GM23248 (cell line): ENCODE measurements at regions not wholly inside any gene's neighbourhood (a gene's known extent, or its start where the extent isn't known, plus 50 kb on each side); places are given as distances from the start of the nearest gene placed in this dataset.

Experiments used
- DNase-seq: peaks from one replicate; pipeline ENCODE4 v3.0.0-alpha.2; 2015
- H2AFZ ChIP-seq: fragments of 200-600 bp; sonication (generic); 2 replicates; pipeline ENCODE4 v1.6.1; 2016; ENCODE audit warnings: antibody characterized with exemption
- H3F3A ChIP-seq: fragments of 200-600 bp; sonication (generic); 2 replicates; pipeline ENCODE4 v1.6.1; 2016; ENCODE audit warnings: mild to moderate bottlenecking, antibody characterized with exemption, mixed run types; ENCODE audit not compliant: insufficient read depth
- H3K27ac ChIP-seq: fragments of 200-600 bp; sonication (generic); 2 replicates; pipeline ENCODE4 v1.5.1; 2016; ENCODE audit warnings: mild to moderate bottlenecking
- H3K27me3 ChIP-seq: fragments of 200-600 bp; sonication (generic); replicated peaks from 2 replicates; pipeline ENCODE4 v1.6.1; 2016; ENCODE audit warnings: mild to moderate bottlenecking; ENCODE audit not compliant: insufficient read depth
- H3K36me3 ChIP-seq: fragments of 200-600 bp; sonication (generic); 2 replicates; pipeline ENCODE4 v1.6.1; 2016; ENCODE audit warnings: low read depth, mild to moderate bottlenecking
- H3K4me1 ChIP-seq: fragments of 200-600 bp; sonication (generic); 2 replicates; pipeline ENCODE4 v1.6.1; 2016; ENCODE audit warnings: mild to moderate bottlenecking; ENCODE audit not compliant: insufficient read depth
- H3K4me2 ChIP-seq: fragments of 200-600 bp; sonication (generic); one replicate; pipeline ENCODE4 v1.6.1; 2016; ENCODE audit warnings: mild to moderate bottlenecking; ENCODE audit not compliant: unreplicated experiment
- H3K4me3 ChIP-seq: fragments of 200-600 bp; sonication (generic); 2 replicates; pipeline ENCODE4 v1.5.1; 2016; ENCODE audit warnings: mild to moderate bottlenecking
- H3K79me2 ChIP-seq: fragments of 200-600 bp; sonication (generic); 2 replicates; pipeline ENCODE4 v1.6.1; 2016; ENCODE audit warnings: mild to moderate bottlenecking; ENCODE audit not compliant: insufficient read depth
- H3K9ac ChIP-seq: fragments of 200-600 bp; sonication (generic); 2 replicates; pipeline ENCODE4 v1.6.1; 2016; ENCODE audit warnings: mild to moderate bottlenecking
- H3K9me2 ChIP-seq: fragments of 200-600 bp; sonication (generic); 2 replicates; pipeline ENCODE4 v1.6.1; 2016; ENCODE audit warnings: mixed run types, mild to moderate bottlenecking, moderate library complexity; ENCODE audit not compliant: insufficient read depth
- H3K9me3 ChIP-seq: fragments of 200-600 bp; sonication (generic); one replicate; pipeline ENCODE4 v1.6.1; 2017; ENCODE audit warnings: low read depth
- H4K20me1 ChIP-seq: fragments of 200-600 bp; sonication (generic); 2 replicates; pipeline ENCODE4 v1.6.0; 2016; ENCODE audit not compliant: insufficient read depth
- EZH2 ChIP-seq: fragments of 200-600 bp; sonication (generic); IDR thresholded peaks from 2 replicates; pipeline ENCODE4 v1.6.1; 2018; ENCODE audit warnings: antibody characterized with exemption, mild to moderate bottlenecking; ENCODE audit not compliant: insufficient read depth, poor library complexity, severe bottlenecking
- EZH2phosphoT487 ChIP-seq: fragments of 200-600 bp; sonication (generic); IDR thresholded peaks from 2 replicates; pipeline ENCODE4 v1.6.1; 2018; ENCODE audit warnings: antibody characterized with exemption, moderate library complexity, mild to moderate bottlenecking, low read depth; ENCODE audit not compliant: insufficient read depth
- WGBS, 2 experiments: methylation state at CpG; one replicate each; pipeline ENCODE4 v1.1.6; 2015 to 2017; ENCODE audit warnings: low lambda C conversion rate in 2 of 2, low coverage in 1 of 2; ENCODE audit errors: missing lambda C conversion rate in 2 of 2; 5-methylcytosine and 5-hydroxymethylcytosine counted together
- in situ Hi-C: fragments of 300-500 bp; cut with MboI; formaldehyde crosslinking; loops from 2 replicates; pipeline ENCODE4 v1.15.0; 2020

DNA sequence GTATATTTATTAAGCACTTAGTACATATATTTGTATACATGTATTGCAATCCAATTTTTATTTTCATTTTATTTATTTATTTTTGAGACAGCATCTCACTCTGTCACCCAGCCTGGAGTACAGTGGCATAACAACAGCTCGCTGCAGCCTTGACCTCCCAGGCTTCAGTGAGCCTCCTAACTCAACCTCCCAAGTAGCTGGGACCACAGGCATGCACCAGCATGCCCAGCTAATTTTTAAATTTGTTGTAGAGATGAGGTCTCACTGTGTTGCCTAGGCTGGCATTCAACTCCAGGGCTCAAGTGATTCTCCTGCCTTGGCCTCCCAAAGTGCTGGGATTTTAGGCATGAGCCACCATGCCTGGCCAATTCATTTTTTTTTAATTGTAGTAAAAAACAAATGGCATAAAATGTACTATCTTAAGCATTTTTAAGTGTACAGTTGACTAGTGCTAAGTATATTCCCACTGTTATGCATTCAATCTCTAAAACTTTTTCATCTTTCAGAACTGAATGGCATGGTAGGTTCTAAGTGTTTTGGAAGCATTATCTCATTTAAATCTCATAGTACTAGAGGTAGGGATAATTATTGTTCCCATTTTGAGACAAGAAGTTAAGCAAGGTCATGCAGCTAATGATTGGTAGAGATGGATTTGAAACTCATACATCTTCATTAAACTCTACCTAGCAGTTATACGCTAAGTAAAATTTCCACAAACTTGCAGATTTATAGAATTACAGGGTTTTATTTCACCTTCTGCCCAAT, 264.0 kb upstream of the NFE2L3 start:
- Histone ChIP-seq H3K9me2 (no peaks in the 10 kb centered on the region), H4K20me1 (no peaks in the 10 kb centered on the region), H3K4me3 (no peak overlapping the region), H3K79me2 (no peaks in the 10 kb centered on the region), H3K9ac (no peak overlapping the region), H3K27me3 (peaks cover 33% of the 10 kb centered on the region), H3K4me1 (no peaks in the 10 kb centered on the region), H3K27ac (no peak overlapping the region), H3K4me2 (no peak overlapping the region), H3F3A (no peaks in the 10 kb centered on the region), H3K36me3 (no peaks in the 10 kb centered on the region), H3K9me3 (no peaks in the 10 kb centered on the region), H2AFZ (no peak overlapping the region)
- no peak for DNase-seq
- WGBS, 2 experiments: 77 to 79% methylated on average over 2 of the region's 2 CpGs
- in situ Hi-C loops: no loop called here
- no peak for TF ChIP-seq EZH2phosphoT487
- no peak for TF ChIP-seq EZH2

DNA sequence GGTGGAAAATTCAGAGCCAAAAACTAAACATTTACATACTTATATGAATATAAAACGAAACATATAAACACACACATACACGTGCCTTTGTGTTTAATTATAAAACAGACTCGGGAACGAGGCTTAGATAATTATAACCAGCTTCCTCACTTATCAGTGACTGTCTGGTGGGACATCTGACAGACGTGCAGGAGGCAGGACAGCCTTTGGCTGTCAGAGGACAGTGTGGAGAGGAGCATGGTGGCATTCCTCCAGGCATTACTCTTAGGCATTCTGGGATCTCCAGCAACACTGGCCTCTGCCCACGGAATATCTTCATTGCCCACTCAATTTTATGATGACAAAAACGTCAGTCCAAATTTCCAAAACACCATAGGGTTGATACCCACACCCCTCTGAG, 262.2 kb upstream of the NFE2L3 start:
- 13 to 16% methylated on average over 7 of the region's 7 CpGs for WGBS, 2 experiments
- Histone ChIP-seq H3K4me2 (no peak overlapping the region), H4K20me1 (no peaks in the 10 kb centered on the region), H3K9ac (no peak overlapping the region), H2AFZ (no peak overlapping the region), H3K4me3 (no peak overlapping the region), H3K36me3 (no peaks in the 10 kb centered on the region), H3K79me2 (no peaks in the 10 kb centered on the region), H3K4me1 (no peaks in the 10 kb centered on the region), H3K9me2 (no peaks in the 10 kb centered on the region), H3F3A (no peaks in the 10 kb centered on the region), H3K9me3 (no peaks in the 10 kb centered on the region), H3K27me3 (peaks cover 24% of the 10 kb centered on the region), H3K27ac (no peak overlapping the region)
- no peak for TF ChIP-seq EZH2
- no peak for TF ChIP-seq EZH2phosphoT487
- in situ Hi-C loops: loop anchor here (10.0 kb wide), 2 partner anchors 185 to 765 kb away; no protein-coding TSS in a partner anchor
- no peak for DNase-seq

DNA sequence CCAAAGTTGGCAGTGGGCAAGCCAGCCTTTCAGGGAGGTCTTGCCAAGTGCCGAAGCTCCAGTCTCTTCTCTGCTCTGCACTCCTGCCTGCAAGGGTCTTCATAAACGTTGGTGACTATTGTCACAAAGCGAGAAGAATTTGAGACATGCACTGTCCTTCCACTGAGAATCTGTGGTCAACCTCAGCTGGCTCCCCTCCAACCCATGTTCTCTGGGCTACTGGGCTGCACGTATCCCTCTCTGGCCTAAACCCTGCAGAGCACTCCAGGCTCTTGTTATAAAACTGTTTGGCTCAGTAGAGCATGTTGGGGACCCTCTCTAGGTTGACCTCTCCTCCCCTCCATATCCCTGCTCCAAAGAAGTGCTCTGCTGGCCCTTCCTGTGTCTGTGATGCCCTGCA, 260.4 kb upstream of the NFE2L3 start:
- Histone ChIP-seq H3F3A (no peaks in the 10 kb centered on the region), H4K20me1 (no peaks in the 10 kb centered on the region), H2AFZ (no peak overlapping the region), H3K9me2 (no peaks in the 10 kb centered on the region), H3K27ac (no peak overlapping the region), H3K4me1 (no peaks in the 10 kb centered on the region), H3K4me2 (no peak overlapping the region), H3K4me3 (no peak overlapping the region), H3K27me3 (peaks cover 15% of the 10 kb centered on the region), H3K79me2 (no peaks in the 10 kb centered on the region), H3K36me3 (no peaks in the 10 kb centered on the region), H3K9me3 (no peaks in the 10 kb centered on the region), H3K9ac (no peak overlapping the region)
- DNase-seq: no peak
- in situ Hi-C loops: loop anchor here (10.0 kb wide), 2 partner anchors 183 to 763 kb away; no protein-coding TSS in a partner anchor
- TF ChIP-seq EZH2 (no peak), EZH2phosphoT487 (no peak)
- 48 to 70% methylated on average over 4 of the region's 4 CpGs for WGBS, 2 experiments

GRCh38 chr7:25893436-25893835, 258.6 kb upstream of the NFE2L3 start:
- peak overlapping the region; percentile 93 for H3K4me2 ChIP-seq
- H3F3A ChIP-seq: no peaks in the 10 kb centered on the region
- peak overlapping the region; percentile 91 for H2AFZ ChIP-seq
- WGBS, 2 experiments: 0 to 7% methylated on average over 1 of the region's 1 CpG
- peak overlapping the region; percentile 79 for H3K4me3 ChIP-seq
- DNase-seq: peak; percentile 4
- H3K4me1 ChIP-seq: no peaks in the 10 kb centered on the region
- H3K9ac ChIP-seq: peak overlapping the region; percentile 62
- no peak overlapping the region for H3K27ac ChIP-seq
- H4K20me1 ChIP-seq: no peaks in the 10 kb centered on the region
- no peaks in the 10 kb centered on the region for H3K79me2 ChIP-seq
- H3K36me3 ChIP-seq: no peaks in the 10 kb centered on the region
- in situ Hi-C loops: loop anchor here (10.0 kb wide), 2 partner anchors 181 to 761 kb away; no protein-coding TSS in a partner anchor
- H3K9me2 ChIP-seq: no peaks in the 10 kb centered on the region
- H3K27me3 ChIP-seq: peaks cover 10% of the 10 kb centered on the region; the same call in 1 of the 2 replicates
- TF ChIP-seq EZH2 (no peak), EZH2phosphoT487 (no peak)
- H3K9me3 ChIP-seq: no peaks in the 10 kb centered on the region
